ENCODE measurements at regions not wholly inside any gene's neighbourhood (a gene's known extent, or its start where the extent isn't known, plus 50 kb on each side); places are given as distances from the start of the nearest gene placed in this dataset.

DNA sequence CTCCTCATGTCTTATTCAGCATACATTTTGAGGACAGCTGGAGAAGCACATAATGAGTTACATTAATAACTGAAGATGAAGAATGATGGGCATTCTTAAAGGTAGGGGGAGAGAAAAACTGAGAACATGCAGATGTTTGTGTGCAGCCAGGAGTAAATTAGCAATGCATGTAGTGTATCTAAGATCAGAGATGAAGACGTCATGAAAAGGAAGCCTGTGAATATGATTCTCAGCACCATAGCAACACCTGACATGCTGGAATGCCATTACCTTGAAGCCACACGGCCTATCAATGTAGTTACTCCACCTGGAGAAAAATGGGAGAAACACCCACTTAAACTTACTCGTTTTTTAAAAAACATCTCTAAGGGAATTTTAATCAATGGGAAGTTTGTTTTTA, 607.1 kb downstream of the PTPRC start (continued):
- TF ChIP-seq ZNF501 (tag by site-specific recombination; IDR thresholded peaks at IDR 0.05) (no peak), ZNF629 (tag by site-specific recombination; IDR thresholded peaks at IDR 0.05) (no peak), SALL2 (tag by site-specific recombination; IDR thresholded peaks at IDR 0.05; ENCODE audit: borderline replicate concordance) (no peak), ZNF549 (tag by site-specific recombination; IDR thresholded peaks at IDR 0.05) (no peak), ZNF24 (tag by site-specific recombination; IDR thresholded peaks at IDR 0.05) (no peak), GLIS2 (tag by site-specific recombination; IDR thresholded peaks at IDR 0.05) (no peak), KLF10 (tag by site-specific recombination; IDR thresholded peaks at IDR 0.05) (no peak), ZNF266 (tag by site-specific recombination; IDR thresholded peaks at IDR 0.05; ENCODE audit: low read depth) (no peak), ZNF416 (tag by site-specific recombination; IDR thresholded peaks at IDR 0.05) (no peak), RBAK (tag by site-specific recombination; IDR thresholded peaks at IDR 0.05) (no peak), HIC1 (tag by site-specific recombination; IDR thresholded peaks at IDR 0.05) (no peak), ZNF2 (tag by site-specific recombination; IDR thresholded peaks at IDR 0.05) (no peak), ZBTB48 (tag by site-specific recombination; IDR thresholded peaks at IDR 0.05) (no peak)
- TF ChIP-seq, protein P1, sequence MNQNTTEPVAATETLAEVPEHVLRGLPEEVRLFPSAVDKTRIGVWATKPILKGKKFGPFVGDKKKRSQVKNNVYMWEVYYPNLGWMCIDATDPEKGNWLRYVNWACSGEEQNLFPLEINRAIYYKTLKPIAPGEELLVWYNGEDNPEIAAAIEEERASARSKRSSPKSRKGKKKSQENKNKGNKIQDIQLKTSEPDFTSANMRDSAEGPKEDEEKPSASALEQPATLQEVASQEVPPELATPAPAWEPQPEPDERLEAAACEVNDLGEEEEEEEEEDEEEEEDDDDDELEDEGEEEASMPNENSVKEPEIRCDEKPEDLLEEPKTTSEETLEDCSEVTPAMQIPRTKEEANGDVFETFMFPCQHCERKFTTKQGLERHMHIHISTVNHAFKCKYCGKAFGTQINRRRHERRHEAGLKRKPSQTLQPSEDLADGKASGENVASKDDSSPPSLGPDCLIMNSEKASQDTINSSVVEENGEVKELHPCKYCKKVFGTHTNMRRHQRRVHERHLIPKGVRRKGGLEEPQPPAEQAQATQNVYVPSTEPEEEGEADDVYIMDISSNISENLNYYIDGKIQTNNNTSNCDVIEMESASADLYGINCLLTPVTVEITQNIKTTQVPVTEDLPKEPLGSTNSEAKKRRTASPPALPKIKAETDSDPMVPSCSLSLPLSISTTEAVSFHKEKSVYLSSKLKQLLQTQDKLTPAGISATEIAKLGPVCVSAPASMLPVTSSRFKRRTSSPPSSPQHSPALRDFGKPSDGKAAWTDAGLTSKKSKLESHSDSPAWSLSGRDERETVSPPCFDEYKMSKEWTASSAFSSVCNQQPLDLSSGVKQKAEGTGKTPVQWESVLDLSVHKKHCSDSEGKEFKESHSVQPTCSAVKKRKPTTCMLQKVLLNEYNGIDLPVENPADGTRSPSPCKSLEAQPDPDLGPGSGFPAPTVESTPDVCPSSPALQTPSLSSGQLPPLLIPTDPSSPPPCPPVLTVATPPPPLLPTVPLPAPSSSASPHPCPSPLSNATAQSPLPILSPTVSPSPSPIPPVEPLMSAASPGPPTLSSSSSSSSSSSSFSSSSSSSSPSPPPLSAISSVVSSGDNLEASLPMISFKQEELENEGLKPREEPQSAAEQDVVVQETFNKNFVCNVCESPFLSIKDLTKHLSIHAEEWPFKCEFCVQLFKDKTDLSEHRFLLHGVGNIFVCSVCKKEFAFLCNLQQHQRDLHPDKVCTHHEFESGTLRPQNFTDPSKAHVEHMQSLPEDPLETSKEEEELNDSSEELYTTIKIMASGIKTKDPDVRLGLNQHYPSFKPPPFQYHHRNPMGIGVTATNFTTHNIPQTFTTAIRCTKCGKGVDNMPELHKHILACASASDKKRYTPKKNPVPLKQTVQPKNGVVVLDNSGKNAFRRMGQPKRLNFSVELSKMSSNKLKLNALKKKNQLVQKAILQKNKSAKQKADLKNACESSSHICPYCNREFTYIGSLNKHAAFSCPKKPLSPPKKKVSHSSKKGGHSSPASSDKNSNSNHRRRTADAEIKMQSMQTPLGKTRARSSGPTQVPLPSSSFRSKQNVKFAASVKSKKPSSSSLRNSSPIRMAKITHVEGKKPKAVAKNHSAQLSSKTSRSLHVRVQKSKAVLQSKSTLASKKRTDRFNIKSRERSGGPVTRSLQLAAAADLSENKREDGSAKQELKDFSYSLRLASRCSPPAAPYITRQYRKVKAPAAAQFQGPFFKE (tag by site-specific recombination; IDR thresholded peaks at IDR 0.05; ENCODE audit: borderline replicate concordance): no peak

GRCh38 chr1:199246716-199247115, 607.9 kb downstream of the PTPRC start:
- no peaks in the 10 kb centered on the region for H3K36me3 ChIP-seq (ENCODE audit: control insufficient read depth in 2 of 2, insufficient read depth in 1 of 2, low read length in 2 of 2)
- H3K4me3 ChIP-seq (ENCODE audit: low read depth, low read length): no peak overlapping the region
- H3K9me3 ChIP-seq (ENCODE audit: control insufficient read depth, insufficient read depth, low read depth, low read length): no peaks in the 10 kb centered on the region
- TF ChIP-seq, protein P2, sequence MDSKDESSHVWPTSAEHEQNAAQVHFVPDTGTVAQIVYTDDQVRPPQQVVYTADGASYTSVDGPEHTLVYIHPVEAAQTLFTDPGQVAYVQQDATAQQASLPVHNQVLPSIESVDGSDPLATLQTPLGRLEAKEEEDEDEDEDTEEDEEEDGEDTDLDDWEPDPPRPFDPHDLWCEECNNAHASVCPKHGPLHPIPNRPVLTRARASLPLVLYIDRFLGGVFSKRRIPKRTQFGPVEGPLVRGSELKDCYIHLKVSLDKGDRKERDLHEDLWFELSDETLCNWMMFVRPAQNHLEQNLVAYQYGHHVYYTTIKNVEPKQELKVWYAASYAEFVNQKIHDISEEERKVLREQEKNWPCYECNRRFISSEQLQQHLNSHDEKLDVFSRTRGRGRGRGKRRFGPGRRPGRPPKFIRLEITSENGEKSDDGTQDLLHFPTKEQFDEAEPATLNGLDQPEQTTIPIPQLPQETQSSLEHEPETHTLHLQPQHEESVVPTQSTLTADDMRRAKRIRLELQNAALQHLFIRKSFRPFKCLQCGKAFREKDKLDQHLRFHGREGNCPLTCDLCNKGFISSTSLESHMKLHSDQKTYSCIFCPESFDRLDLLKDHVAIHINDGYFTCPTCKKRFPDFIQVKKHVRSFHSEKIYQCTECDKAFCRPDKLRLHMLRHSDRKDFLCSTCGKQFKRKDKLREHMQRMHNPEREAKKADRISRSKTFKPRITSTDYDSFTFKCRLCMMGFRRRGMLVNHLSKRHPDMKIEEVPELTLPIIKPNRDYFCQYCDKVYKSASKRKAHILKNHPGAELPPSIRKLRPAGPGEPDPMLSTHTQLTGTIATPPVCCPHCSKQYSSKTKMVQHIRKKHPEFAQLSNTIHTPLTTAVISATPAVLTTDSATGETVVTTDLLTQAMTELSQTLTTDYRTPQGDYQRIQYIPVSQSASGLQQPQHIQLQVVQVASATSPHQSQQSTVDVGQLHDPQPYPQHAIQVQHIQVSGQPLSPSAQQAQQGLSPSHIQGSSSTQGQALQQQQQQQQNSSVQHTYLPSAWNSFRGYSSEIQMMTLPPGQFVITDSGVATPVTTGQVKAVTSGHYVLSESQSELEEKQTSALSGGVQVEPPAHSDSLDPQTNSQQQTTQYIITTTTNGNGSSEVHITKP (tag by site-specific recombination; IDR thresholded peaks at IDR 0.05): no peak
- no peak for TF ChIP-seq ZNF155 (tag by site-specific recombination; IDR thresholded peaks at IDR 0.05)
- no peak for TF ChIP-seq REST (tag by site-specific recombination; IDR thresholded peaks at IDR 0.05)
- no peak for TF ChIP-seq GLIS1 (tag by site-specific recombination; IDR thresholded peaks at IDR 0.05)
- TF ChIP-seq KLF1 (tag by site-specific recombination; IDR thresholded peaks at IDR 0.05): no peak
- TF ChIP-seq ZNF629 (tag by site-specific recombination; IDR thresholded peaks at IDR 0.05): no peak
- no peak for TF ChIP-seq OSR2 (tag by site-specific recombination; IDR thresholded peaks at IDR 0.05)
- H3K4me1 ChIP-seq (ENCODE audit: control insufficient read depth, insufficient read depth, low read length): no peaks in the 10 kb centered on the region
- ChIA-PET CTCF (interaction anchor here (0.6 kb wide), 1 partner anchor 217 kb away, joined by 3 read pairs; no protein-coding TSS in a partner anchor), POLR2A (no interaction called here)
- no peak overlapping the region for H3K27ac ChIP-seq (ENCODE audit: extremely low read depth, low read depth, low read length)

All from HEK293 (cell line).